NOMO-1 (cell line): ENCODE measurements at regions not wholly inside any gene's neighbourhood (a gene's known extent, or its start where the extent isn't known, plus 50 kb on each side); places are given as distances from the start of the nearest gene placed in this dataset.

Experiments used
- DNase-seq, 2 experiments: peaks; one replicate each; lab custom pipeline; 2025; ENCODE audit not compliant: unreplicated experiment in 2 of 2; lab: John Stamatoyannopoulos, UW

- DNase-seq = no peak
Measured at GRCh38 chr3:194906970-194907629, 221.4 kb downstream of the FAM43A start.

GRCh38 chr3:194907811-194908210 lies 222.1 kb downstream of the FAM43A start:
- no peak for DNase-seq

- DNase-seq = no peak
Measured at GRCh38 chr3:194908496-194908895, 222.8 kb downstream of the FAM43A start.

- no peak for DNase-seq
Measured at GRCh38 chr3:194908972-194909371, 223.3 kb downstream of the FAM43A start.

- peak; percentile 27 to 74 for DNase-seq
Measured at GRCh38 chr3:194910414-194910984, 224.8 kb downstream of the FAM43A start.

GRCh38 chr3:194913316-194913715 lies 227.6 kb downstream of the FAM43A start:
- no peak for DNase-seq

- DNase-seq = peak; percentile 43 to 81
Measured at GRCh38 chr3:194924889-194925288, 239.2 kb downstream of the FAM43A start.

GRCh38 chr3:194925614-194926013 lies 239.9 kb downstream of the FAM43A start:
- DNase-seq = no peak

GRCh38 chr3:194928227-194928626 lies 242.5 kb downstream of the FAM43A start:
- no peak for DNase-seq

- peak; percentile 77 to 79 for DNase-seq
Measured at GRCh38 chr3:194928831-194929577, 243.3 kb downstream of the FAM43A start.

- no peak for DNase-seq
Measured at GRCh38 chr3:194929578-194929960, 243.9 kb downstream of the FAM43A start.

- peak; percentile 79 to 95 for DNase-seq
Measured at GRCh38 chr3:194930377-194931204, 244.9 kb downstream of the FAM43A start.

- no peak for DNase-seq
Measured at GRCh38 chr3:194931347-194931746, 245.7 kb downstream of the FAM43A start.

GRCh38 chr3:194931865-194932264 lies 246.2 kb downstream of the FAM43A start:
- DNase-seq = no peak

- DNase-seq = no peak
Measured at GRCh38 chr3:194933465-194933864, 247.8 kb downstream of the FAM43A start.

- peak in 1 of 2 experiments; percentile 13 for DNase-seq
Measured at GRCh38 chr3:194935061-194935460, 249.4 kb downstream of the FAM43A start.

GRCh38 chr3:194935632-194936470 lies 250.2 kb downstream of the FAM43A start:
- DNase-seq = no peak

GRCh38 chr3:194936659-194937058 lies 251.0 kb downstream of the FAM43A start:
- no peak for DNase-seq

GRCh38 chr3:194937144-194937543 lies 251.5 kb downstream of the FAM43A start:
- no peak for DNase-seq

GRCh38 chr3:194937882-194938321 lies 252.2 kb downstream of the FAM43A start:
- DNase-seq = no peak
